ENCODE measurements at regions not wholly inside any gene's neighbourhood (a gene's known extent, or its start where the extent isn't known, plus 50 kb on each side); places are given as distances from the start of the nearest gene placed in this dataset.
"Not testable (repeated sequence)": the region's sequence is repeated elsewhere in the genome, so short reads cannot be mapped to it uniquely, and the experiment has no call there.

DNA sequence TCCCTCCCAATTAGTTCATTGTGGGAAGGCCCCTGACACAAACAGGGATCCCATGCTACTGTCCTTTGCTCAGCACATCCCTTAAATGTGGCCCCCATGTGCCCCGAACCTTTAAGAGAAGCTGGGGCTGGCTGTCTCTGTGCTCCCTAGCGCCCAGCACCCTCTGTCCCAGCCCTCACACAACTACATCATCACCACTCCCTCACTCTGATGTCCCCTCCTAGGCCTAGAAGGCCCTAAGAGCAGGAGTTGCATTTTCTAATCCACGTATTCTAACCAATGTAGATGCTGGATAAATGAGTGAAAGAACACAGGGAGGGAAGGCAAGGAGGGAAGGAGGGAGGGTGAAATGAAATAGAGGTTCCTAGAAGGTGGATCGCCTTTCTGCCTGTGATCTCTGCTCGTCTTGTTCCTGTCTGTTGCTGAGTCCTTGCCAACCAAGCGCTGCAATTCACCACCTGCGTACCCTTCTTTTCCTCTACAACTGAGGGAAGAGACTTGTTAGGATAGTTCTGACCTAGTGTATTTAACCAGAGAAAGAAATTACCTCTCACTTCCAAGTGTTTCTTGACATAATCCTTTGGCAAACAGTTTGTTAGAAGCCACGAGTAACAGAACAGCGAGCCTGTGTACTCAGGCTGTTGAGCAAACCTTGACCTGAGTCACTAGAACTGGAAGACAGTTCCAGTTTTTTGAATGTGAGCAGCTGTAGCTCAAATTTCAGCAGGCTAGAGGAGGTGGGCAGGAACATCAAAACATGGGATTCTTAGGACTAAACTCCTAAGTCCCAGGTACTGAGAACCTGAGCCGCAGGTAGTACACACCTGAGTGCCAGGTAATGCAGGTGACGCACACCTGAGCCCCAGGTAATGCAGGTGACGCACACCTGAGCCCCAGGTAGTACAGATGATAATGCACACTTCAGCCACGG lies 181.5 kb upstream of the ID2 start:
- peak; percentile 27 for DNase-seq (ENCODE audit: low spot score)
- intact Hi-C loops (cut with DNase I) = no loop called here

DNA sequence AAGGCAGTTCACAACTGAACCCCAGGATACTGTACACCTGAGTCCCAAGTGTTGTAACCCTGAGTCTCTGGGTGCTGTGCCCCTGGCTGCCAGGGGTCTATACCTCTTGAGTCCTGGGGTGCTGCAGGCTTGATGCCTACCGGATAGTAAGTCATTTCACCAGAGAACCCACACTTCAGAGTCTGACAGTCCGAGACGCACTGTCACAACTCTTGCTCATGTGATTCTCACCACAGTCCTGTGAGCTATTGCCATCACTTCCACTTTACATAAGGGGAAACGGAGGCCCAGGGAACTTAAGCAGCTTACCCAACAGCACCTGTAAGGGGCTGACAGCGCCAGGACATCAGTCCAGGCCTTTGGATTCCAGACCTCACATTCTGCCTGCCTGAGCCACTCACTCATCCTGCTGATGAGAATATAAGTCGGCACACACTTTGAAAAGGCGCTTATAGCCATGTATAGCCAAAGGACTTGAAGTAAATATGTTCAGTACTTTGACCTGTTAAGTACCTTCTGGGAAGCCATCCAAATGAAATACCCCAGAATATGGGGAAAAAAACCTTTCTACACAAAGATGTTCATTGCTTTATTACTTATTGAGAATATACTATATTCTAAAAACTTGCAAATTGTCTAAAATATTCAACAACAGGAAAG lies 180.7 kb upstream of the ID2 start:
- DNase-seq (ENCODE audit: low spot score) = peak; percentile 62
- intact Hi-C loops (cut with DNase I) = no loop called here

DNA sequence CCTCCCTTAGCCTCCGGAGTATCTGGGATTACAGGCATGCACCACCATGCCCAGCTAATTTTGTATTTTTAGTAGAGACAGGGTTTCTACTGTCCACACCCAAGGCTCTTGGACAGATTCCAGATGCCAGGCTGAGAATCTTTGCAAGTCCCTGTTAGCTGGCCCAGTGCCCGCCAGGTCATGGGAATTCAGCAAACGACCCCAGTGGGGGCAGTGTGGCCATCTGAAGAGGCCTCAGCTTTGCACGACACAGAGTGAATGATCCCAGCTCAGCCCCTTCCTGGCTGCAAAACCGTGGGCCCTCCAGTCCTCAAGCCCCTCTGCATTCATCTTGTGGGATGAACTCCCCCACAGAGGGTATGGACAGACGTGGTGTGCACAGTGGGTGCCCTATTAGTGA lies 179.5 kb upstream of the ID2 start:
- intact Hi-C loops (cut with DNase I) = no loop called here
- peak; percentile 50 for DNase-seq (ENCODE audit: low spot score)

- intact Hi-C loops (cut with DNase I) = no loop called here
- DNase-seq (ENCODE audit: low spot score) = no peak
Measured at GRCh38 chr2:8505311-8505920, 176.4 kb upstream of the ID2 start.

DNA sequence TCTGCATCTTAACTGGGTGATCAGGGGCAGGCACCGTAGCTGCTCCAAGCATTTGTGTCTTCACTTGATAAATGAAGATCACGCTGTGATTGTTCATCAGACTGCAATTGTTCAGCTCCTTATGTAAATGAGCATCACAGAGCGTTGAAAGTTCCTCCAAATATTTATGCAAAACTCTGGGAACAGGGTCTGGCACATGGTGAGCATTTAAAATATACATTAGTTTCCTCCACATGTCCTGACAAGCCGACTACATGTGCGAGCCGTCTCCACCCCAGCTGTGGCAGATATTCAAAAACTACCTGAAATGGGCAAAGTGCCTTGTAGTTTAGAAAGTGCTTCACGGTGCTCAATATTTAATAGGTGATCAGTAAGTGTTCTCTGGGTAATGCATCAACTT lies 175.1 kb upstream of the ID2 start:
- intact Hi-C loops (cut with DNase I) = no loop called here

DNA sequence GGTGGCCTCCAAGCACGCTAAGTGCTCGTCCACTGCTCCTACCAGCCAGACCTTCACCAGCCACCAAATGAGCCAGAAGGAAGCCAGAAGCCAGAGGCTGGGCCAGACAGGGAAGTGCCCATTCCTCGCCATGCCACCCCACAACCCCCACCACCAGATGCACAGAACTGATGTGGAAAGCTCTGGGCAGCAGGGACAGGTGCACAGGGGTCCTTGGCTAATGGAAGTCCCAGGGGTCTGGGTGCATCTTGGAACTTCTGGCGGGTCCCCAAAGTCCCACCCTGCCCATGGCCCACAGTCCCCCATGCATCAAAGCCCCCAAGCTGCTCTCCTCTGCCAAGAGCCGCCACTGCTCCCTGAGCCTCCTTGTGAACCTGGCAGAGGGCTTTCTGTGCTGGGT lies 173.1 kb upstream of the ID2 start:
- intact Hi-C loops (cut with DNase I) = no loop called here
- DNase-seq (ENCODE audit: low spot score) = peak; percentile 68

More for the DNA sequence above, 175.1 kb upstream of the ID2 start:
- DNase-seq (ENCODE audit: low spot score) = no peak

- intact Hi-C loops (cut with DNase I) = no loop called here
- peak; percentile 20 for DNase-seq (ENCODE audit: low spot score)
Measured at GRCh38 chr2:8509621-8510020, 172.2 kb upstream of the ID2 start.

- intact Hi-C loops (cut with DNase I); DNase-seq (ENCODE audit: low spot score): not testable (repeated sequence)
Measured at GRCh38 chr2:8510055-8510454, 171.8 kb upstream of the ID2 start.

DNA sequence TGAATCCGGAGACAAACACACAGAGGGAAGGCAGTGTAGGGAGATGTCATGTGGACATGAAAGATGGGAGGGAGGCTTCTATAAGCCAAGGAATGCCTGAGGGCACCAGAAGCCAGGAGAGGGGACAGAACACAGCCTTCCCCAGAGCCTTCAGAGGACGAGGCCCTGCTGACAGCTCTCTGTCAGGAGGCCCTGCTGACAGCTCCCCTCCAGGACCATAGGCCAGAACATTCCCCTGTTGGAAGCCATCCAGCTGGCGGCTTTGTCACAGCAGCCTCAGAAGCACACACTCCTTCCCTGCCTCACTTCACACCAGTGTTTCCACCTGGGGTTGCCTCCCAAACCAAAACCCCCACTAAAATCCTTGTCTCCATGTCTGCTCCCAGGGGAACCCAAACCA lies 171.3 kb upstream of the ID2 start:
- DNase-seq (ENCODE audit: low spot score) = peak; percentile 76
- intact Hi-C loops (cut with DNase I) = no loop called here

- DNase-seq (ENCODE audit: low spot score) = peak; percentile 31
- intact Hi-C loops (cut with DNase I) = no loop called here
Measured at GRCh38 chr2:8511868-8512612, 169.8 kb upstream of the ID2 start.

GRCh38 chr2:8513601-8514273 lies 168.1 kb upstream of the ID2 start:
- intact Hi-C loops (cut with DNase I) = no loop called here
- peak; percentile 70 for DNase-seq (ENCODE audit: low spot score)

DNA sequence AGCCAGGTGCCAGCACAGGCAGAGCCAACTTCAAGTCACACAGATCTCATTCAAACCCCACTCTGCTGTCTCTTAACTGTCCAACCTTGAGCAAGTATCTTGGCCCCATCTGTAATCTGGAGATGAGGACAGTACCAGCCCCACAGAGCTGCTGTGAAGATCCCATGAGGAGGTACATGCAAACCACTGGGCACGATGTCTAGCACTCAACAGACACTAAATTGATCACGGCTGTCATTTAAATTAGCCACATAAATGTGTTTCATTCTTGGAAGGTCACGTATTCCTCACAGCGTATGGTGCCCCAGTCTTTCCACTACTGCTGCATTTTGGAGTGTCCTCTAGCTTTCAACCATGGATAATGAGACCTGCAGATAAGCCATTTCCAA lies 167.6 kb upstream of the ID2 start:
- intact Hi-C loops (cut with DNase I) = no loop called here
- DNase-seq (ENCODE audit: low spot score) = no peak

DNA sequence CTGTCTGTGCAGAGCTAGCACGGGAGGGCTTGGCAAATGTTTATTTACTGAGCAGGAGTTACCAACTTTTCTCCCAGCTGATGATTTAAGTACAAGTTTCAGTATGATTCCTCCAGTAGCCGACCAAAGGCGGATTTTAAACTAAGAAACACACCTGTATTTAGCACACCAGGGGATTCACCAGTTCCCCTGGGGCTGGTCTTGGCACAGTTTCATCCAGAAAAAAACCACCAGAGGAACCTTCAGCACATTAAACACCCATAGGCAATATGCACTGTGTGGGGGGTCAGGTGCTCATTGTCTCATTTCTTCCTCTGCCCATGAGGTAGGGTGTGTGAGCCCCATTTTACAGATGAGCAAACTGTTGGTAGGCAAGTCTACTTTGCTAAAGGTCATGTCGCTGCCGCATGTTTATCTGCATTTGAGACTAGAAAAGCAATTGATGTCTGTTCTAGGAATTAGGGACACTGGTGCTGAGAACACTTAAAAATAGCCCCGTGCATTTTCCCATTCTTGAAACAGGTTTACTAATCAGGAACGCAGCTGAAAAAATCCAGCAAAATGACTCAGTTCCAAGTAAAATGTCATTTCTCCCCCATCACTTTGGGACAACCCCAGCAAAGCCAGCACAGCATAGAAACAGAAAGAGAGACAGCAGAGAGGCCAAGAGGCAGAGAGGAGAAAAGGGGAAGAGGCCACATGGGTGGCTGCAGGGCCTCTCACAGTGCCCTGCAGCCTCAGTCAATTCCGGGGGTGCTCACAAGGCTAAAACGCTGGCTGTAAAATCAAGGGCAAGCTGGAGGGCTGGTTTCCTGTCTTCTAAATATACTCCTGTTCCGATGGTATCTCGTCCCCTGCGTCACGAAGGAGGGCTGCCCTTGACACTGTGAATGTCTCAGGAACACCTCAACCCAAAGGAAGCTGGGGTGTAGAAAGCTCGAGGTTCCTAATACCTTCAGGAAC lies 166.8 kb upstream of the ID2 start:
- intact Hi-C loops (cut with DNase I) = no loop called here

GRCh38 chr2:8515864-8516533 lies 165.9 kb upstream of the ID2 start:
- intact Hi-C loops (cut with DNase I) = no loop called here
- no peak for DNase-seq (ENCODE audit: low spot score)

More for the DNA sequence above, 166.8 kb upstream of the ID2 start:
- peak; percentile 73 for DNase-seq (ENCODE audit: low spot score)

DNA sequence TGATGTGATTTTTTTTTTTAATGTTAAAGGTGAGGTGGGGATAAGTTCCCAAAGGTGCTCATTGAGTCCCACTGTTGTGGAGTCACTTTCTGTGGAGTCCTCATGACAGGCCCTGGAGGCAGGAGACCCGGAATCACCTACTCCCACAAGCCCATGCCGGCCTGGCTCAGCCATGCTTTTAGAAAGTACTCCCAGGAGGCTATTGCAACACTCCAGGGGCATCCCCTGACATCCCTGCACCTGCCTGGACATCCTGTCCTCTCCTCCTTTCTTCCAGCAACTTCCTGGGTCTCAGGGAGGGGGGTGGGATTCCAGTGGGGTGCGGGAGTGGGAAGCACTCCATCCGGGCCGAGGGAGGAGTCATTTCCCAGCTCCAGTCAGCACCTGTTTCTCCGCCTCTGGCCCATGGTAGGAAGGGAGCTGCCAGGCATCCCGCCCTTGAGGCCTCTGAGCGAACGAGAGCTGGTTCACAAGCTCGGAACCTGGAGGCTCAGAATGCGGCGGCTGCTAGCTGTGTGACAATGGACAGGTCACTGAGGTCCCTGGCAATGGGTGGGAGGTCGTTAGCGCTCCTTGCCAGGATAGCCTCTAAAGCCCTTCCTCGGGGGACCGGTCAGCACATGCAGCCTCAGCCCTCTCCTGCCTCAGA lies 163.9 kb upstream of the ID2 start:
- intact Hi-C loops (cut with DNase I) = no loop called here

GRCh38 chr2:8518979-8519668 lies 162.7 kb upstream of the ID2 start:
- intact Hi-C loops (cut with DNase I) = no loop called here
- no peak for DNase-seq (ENCODE audit: low spot score)

More for the DNA sequence above, 163.9 kb upstream of the ID2 start:
- no peak for DNase-seq (ENCODE audit: low spot score)

All from cardiac septum (tissue), 1 donor.